ENCODE measurements at regions not wholly inside any gene's neighbourhood (a gene's known extent, or its start where the extent isn't known, plus 50 kb on each side); places are given as distances from the start of the nearest gene placed in this dataset.
A peak's percentile ranks its signal among the peaks of the same experiment; 100 is the strongest.
"Not testable (repeated sequence)": the region's sequence is repeated elsewhere in the genome, so short reads cannot be mapped to it uniquely, and the experiment has no call there.

DNA sequence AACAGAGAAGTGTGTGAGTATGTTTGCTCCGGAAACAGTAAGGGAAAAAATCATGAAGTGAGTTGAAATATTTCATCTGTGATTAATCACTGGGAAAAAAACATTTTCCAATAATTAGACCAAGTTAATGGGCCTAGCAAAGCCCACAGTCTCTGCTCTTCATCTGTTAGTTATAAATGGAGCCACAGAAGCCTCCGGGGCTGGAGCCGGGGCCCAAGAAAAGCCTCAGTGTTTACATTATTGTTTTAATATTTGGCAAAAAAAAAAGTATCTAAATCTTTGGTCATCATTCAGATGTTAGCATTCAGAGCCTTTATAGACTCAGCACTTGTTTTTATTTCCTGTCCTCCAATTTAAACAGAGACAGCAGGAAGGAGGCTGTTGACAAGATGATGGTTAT lies 115.0 kb downstream of the UBE2U start:
- no peak for DNase-seq

DNA sequence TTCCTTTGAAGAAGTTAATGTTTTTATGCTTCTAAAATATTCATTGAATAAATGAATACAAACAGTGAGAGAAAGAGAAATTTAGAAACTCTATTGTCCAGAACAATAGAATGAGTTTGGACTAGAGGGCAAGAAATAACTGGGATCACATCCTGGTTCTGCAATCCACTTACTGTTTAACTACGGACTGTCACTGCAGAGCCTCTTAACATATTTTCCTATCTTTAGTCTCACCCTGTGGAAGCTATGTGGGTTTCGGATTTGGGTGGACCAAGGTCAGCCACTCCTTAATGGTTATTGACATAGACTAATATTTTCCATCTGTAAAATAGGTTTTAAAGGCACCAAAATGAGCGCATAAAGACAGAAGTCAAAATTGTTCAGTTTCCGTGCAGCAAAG lies 116.6 kb downstream of the UBE2U start:
- no peak for DNase-seq

DNA sequence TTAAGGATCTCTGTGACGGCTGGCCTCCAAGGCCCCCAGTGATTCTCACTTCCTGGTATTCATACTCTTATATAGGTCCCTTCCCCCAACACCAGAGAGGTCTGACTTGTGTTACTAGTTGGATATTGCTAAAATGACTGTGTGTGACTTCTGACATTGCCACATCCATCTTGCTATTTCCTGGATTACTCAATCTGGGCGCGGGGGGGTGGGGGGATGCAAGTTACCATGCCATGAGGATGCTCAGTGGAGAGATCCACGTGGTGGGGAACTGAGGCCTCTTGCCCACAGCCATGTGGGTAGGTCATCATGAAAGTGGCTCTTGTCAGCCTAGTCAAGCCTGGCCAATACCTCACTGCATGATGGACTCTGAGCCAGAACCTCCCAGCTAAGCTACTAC lies 117.0 kb downstream of the UBE2U start:
- DNase-seq = no peak

DNA sequence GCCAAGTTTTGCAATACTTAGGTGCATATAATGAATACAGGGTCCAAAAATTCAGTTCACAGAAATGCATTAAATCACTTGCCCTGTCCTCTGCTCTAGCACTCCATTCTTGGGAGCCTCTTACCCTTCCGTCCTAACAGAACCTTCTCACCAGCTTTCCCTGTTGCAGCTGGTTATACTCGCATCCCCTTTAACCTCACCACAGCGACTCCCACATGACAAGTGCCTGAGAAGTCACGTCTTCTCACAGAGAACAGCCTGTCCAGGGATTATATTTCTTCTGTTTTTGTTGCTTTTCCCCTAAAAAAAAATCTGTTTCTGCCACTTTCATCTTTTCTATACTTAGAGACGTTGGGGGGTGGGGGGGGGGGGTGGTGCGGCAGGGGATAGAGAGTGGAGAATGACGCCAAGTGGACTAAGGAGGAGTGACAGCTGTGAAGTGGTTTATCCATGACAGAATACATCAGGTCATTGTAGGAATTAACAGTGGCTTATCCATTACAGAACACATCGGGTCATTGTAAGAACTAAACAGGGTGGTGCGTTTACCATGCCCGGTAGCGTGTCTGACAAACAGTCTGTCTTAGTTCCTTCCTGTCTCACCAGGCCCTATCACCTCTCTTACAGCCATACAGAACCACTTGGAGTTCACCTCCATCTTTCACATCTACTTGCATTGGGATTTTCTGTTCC lies 117.6 kb downstream of the UBE2U start:
- peak; percentile 65 for DNase-seq

DNA sequence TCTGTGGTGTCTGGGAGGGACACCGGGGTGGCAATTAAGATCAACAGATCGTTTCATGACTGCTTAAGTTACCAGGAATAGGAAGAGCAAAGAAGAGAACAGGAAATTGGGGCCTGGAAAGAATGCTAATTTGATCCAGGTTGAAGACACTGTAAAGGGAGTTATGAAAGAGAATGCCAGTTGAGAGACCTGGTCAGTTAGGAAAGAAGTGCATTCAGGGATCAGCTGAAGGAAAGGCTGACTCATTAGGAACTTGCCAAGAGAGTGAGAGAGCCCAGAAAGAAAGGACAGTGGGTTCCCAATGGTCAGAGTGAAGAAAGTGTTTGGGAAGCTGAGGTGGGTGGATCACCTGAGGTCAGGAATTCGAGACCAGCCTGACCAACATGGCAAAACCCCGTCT lies 119.6 kb downstream of the UBE2U start:
- DNase-seq = no peak

DNA sequence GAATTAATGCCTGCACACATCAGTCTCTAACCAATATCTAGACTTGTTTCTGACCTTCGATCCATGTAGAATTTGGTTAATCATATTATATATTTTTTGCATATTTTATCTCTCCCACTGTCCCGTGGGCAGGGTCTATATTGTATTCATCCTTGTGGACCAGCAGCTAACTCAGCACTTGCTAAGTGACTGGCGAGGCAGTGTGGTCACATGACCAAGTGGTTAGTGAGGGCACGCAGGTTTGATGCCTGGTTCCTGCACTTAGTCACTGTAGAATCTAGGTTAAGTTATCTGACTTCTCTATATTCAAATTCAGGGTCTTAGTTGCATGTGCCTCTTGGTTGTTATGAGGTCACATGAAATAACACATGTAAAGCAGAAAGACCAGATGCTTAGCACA lies 120.5 kb downstream of the UBE2U start:
- DNase-seq = no peak

DNA sequence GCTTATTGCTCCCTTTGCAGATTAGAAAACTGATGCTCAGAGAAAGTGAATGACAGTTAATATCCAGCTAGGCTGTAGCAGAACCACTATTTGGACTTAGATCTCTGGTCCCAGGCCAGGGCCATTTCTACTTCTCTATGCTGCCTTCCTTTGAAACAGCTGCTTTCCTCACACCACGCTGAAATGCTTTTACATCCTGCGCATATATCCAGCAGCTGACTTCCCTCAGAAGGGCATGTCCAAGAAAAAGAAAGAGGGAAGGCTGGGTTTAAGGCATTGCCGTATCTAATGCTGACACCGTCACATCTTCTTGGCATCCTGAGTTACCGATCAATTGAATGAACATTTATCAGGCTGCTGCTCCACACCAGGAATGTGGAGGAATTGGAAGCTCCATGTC lies 122.4 kb downstream of the UBE2U start:
- no peak for DNase-seq

DNA sequence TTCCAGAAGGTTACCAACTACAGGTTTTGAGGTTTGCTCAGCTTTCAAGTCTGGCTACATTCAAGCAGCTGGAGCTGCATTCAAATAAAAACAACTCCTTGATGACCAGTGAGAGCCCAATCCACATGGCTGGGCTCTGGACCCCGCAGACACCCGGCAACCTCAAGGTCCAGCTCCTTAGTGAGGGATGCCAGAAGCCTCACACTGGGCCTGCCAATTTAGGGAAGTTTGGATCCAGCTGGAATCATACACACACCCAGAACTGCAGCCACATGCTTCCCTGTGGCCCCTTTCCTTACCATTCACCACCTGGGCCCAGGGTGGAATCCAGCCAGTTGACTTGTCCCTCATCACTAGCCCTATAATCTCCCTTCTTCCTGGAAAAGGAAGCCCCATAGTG lies 123.7 kb downstream of the UBE2U start:
- no peak for DNase-seq

DNA sequence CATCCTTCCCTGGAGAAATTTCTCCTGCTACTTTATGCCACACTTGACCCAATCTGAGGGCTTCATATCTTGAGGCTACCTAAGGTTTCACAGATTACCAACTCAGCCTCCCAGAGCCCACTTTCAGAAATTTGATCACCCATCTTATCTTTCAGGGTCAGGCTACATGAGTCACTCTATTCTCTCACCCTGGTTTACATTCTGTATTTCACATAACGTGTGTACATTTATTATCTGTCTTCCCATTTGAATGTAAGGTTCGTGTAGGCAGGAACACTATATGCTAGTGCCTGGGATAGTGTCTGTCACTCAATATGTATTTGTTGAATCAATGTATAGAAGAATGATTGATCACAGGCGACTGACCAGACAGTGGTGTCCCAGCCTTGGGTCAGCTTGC lies 124.8 kb downstream of the UBE2U start:
- no peak for DNase-seq

DNA sequence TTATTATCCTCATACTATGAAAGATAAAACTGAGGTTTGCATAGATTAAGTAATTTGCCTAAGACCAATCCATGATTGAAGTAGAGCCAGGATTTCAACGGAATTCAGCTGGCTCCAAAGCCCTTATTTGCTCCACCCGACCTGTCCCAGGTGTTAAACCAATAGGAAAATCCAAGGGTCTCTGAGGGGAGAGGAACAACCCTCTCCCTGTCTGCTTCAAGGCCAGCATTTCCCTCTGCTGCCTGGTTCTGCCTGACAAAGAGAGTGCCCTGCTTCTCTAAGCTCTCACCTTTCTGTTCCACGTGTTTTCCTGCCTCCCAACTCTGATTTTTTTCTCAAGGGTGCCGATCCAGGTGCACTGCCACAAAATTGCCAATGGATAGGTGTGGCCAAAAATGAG lies 127.4 kb downstream of the UBE2U start:
- no peak for DNase-seq

DNA sequence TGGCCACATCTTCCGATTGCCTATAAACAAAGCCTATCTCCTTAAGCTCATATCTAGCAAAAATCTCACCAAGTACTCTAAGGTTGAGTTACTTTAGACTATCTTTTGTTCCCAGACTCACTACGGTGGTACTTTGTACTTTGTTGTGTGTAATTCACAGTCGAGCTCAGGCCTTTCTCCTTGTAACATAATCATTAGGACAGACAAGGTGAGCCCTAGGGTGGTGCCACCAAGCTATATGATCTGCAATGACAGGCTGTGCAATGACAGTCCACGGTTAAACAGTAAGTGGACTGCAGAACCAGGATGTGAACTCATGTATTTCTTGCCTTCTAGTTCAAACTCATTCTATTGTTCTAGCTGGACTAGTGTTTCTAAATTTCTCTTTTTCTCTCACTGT lies 132.2 kb downstream of the UBE2U start:
- no peak for DNase-seq

DNA sequence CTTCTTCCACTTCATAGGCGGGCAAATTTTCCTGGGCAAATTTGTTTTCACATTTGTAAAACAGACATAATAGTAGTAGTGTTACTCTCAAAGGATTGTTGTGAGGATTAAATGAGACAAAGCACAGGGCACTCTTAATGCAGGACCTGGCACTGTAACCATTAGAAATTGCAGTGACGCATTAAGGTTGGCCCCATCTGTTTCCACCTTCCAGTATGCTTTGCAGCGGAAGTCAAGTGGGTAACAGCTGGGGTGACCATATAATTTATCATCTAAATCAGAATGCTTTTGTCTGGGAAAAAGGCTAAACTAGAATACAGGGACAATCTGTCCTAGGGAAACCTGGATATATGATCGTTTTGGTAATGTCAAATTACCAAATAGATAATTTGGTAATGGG lies 132.5 kb upstream of the CACHD1 start:
- DNase-seq = no peak

DNA sequence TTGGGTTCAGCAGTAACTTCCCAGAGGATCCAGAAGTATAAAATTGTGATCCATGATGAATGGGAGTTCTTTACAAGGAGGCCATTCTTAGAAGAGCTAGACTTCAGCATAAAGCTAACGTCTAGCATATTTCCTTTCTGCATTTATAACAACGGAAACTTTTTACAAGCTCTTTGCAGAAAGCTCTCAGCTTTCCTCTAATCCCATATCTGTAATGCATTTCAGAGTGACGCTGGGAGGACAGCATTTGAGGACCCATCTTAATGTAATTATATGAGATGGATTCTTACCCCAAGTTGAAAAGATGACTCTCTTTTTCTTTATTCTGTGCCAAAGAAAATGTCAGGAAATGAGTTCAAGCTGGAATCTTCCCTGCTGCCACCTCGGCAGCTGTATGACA lies 132.0 kb upstream of the CACHD1 start:
- peak; percentile 36 for DNase-seq

DNA sequence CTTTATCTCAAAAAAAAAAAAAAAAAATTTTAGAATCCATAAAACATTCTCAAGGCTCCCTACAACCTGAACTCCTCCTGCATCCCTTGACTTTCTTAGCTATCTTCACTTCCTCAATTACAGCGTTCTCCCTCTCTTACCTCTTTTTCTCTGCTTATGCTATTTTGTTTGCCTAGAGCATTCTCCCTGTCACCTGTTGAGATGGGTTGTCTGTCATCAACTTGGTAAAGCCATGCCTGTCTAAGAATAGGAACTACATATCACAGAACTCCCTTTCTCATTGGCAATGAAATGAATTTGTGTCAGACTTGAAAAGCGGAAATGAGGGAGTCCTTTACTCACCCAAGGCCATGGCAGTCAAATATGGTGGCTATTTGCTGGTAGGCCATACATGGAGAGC lies 129.6 kb upstream of the CACHD1 start:
- no peak for DNase-seq

DNA sequence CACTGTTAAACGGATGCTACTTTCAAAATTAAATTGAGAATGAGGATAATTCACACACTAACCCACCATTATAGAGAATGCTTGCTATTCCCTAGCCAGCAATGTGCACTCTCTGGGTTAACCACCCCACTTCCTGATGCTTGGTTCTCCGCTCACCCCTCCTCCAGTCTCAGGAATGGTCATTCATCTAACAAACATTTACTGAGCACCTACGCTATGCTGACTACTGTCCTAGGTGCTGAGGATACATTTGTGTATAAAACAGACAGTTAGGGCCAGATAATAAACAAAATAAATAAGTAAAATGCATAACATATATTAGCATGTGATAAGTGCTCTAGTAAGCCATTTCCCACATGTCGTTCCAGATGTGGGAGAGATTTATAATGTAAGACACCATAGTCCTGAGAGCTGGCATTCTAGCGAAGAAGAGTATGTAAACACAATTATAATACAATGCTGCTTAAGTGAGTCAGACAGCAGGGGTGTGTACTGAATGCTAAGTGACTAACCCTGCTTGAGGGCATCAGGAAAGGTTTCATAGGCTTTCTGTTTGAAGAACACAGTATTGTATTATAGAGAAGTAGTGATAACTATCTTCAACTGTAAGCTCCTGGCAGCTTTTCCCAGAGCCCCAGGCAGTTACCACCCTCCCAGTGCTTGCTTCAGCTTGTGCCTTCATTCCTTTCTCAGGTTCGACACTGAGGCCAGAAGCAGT lies 126.7 kb upstream of the CACHD1 start:
- peak; percentile 47 for DNase-seq

DNA sequence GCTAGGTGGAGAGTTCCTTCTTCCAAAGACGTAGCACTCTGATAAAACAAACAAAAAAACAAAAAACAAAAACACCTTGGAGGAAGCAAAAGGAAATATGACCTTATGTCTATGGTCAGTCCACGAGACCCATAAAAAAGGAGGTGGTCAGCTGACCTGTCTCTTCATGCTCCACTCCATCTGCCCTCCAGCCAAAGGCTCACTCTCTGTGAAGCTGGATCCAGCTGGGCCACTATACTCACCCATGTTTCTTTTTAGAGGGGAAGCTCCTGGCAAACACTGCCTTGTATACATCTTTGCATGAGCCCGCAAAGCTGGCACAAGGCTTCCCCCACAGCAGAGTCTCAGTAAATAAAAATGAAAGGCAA lies 126.1 kb upstream of the CACHD1 start:
- DNase-seq = no peak

DNA sequence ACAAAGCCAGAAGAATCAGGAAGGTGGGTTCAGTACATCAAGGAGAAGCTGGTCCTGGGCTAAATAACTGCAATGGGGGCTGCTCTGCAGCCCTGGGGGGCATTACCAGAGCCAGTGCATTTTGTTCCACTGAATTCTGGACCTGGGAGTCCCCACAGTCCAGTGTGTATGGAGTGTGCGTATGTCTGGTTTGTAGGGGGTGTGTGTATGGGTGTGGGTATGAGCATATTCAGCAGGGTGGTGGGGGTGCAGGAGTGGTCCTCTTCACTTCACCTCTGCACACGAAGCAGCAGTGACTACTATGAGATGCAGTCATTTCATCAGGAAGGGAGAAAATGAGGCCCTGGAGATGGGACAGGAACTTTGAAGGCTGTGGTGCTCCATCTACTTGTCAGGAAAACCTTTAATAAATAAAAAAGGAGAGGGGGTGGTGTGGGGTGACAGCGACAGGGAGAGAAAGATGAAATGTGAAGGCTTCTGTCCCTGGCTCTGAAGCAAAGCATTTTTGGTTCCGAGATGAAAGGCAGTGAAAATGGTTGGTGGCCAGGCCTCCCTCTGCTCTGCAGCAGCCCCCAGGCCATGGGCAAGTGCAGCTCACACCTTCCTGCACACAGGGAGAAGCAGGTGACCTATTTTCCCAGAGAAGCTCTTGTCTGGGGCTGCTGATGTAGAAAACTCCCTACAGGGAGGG lies 121.5 kb upstream of the CACHD1 start:
- DNase-seq = no peak

DNA sequence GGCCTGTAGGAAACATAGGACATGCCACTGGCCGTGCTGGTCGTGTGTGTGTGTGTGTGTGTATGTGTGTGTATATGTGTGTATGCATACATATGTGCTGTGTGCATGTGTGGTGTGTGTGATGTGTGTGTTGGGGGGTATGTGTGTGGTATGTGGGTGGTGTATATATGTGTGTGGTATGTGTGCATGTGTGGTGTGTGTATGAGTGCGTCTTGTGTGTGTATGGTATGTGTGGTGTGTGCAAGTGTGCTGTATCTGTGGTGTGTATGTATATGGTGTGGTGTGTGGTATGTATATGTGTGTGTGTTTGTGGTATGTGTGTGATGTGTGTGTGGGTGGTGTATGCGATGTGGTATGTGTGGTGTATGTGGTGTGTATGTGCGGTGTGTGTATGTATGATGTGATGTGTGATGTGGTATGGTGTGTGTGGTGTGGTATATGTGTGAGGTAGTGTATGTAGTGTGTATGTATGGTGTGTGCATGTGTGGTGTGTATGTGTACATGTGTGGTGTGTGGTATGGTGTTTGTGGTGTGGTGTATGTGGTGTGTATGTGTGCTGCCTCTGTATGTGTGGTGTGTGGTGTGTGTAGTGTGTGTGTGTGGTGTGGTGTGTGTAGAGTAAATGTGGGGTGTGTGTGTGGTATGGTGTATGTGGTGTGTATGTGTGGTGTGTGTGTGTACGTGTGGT lies 120.8 kb upstream of the CACHD1 start:
- DNase-seq = no peak

DNA sequence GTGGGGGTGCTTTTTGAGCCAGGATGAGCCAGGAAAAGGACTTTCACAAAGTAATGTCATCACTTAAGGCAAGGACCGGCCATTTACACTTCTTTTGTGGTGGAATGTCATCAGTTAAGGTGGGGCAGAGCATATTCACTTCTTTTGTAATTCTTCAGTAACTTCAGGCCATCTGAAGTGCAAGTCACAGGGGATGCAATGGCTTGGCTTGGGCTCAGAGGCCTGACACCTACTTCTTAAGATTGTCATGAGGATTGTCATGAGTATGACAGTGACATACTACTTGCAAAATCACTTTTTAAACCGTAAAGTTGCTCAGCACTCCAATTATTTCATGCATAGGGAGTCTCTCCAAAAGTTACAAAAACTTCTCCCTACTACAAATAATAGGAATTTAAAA lies 114.4 kb upstream of the CACHD1 start:
- not testable (repeated sequence) for DNase-seq

DNA sequence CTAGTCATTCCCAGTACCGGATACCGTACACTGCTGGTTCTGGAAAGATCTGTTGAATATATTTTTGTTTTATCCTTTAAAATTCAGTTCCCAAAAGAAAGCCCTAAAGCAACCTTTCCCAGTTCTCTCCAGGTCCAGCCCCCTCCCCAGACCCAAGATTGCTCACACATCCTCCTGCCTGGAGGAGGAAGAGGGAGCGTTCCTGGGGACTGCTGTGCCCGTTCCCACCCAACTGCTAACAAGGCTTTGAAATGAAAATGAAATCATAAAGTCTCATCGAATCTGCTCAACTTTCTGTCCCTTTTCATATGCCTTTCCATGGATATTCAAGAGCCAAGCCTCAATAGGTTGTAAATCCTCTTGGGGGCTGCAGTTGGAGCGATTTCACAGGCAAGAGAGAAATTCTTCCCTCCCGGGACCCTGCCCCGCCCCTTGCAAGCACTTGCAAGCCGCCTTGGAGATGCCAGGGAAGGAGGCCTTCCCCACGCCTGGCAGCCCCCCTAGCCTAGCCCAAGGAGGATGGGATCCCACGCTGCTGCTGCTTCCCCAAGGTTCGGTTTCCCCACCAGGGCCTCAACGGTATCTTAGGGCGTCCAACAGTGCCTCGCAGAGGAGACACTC lies 113.2 kb upstream of the CACHD1 start:
- DNase-seq = no peak

DNA sequence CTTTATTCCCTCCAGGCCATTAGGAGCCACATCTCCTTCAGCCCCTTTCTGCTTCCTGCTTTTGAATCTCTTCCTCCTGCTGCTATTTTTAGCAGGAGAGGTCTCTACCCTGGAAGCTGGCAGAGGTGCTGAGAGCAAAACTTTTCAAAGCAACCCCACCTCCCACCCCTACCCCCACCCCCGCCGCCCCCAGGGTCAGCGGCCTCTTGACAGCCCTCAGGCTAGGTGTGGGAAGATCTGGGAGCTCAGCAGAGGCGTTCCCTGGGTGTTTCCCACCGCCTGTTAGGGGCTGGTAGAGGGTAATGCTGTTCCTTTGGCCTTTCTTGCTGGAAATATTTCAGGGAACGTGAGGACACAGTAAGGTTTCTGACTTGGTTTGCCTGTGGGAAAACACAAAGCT lies 112.5 kb upstream of the CACHD1 start:
- DNase-seq = no peak

DNA sequence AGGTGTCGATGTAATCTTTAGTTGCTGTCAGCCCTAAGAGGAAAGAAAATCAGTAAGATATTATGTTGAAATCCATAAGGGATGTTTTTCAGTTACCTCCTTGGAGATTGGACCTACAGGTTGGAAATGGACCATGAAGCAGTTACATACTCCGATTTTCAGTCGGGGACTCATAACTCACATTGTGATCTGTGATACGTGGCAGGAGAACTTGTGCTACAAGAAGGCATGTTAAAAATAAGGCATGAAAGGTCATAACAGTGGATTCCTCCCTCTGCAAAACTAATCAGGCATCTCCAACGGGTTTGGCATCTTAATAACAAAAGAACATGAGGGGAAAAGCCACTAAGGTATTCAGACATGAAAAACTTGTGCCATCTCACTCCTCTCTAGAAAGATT lies 111.2 kb upstream of the CACHD1 start:
- no peak for DNase-seq

DNA sequence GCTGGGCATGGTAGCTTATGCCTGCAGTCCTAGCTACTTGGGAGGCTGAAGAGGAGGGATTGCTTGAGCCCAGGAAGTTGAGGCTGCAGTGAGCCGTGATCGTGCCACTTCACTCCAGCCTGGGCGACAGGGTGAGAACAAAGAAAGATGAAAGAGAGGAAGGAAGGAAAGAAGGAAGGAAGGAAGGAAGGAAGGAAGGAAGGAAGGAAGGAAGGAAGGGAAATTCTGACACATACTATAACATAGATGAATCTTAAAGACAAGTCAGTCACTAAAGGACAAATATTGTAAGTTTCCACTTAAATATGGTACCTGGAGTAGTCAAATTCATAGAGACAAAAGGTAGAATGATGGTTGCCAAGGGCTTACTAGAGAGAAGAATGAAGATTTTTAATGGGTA lies 108.0 kb upstream of the CACHD1 start:
- DNase-seq = no peak

Data from eye (tissue), 1 donor.